Spleen (tissue), 11 donors: ENCODE measurements at regions not wholly inside any gene's neighbourhood (a gene's known extent, or its start where the extent isn't known, plus 50 kb on each side); places are given as distances from the start of the nearest gene placed in this dataset.

Experiments used
- DNase-seq: peaks from one replicate; pipeline ENCODE4 v3.0.0-alpha.2; 2020
- H3K27ac ChIP-seq, 8 donors: fragments of 200-600 bp; sonication (generic) in 7 of 8; 1 replicate in 4 of 8; 2 replicates in 4 of 8; pipeline versions ENCODE4 v1.5.0 to v1.8.0; 2016 to 2021; ENCODE audit warnings: inconsistent platforms in 4 of 8, mild to moderate bottlenecking in 4 of 8, moderate library complexity in 1 of 8
- H3K27me3 ChIP-seq, 7 donors: fragments of 200-600 bp; sonication (generic) in 6 of 7; replicated peaks in 1 of 7; 1 replicate in 4 of 7; 2 replicates in 3 of 7; pipeline versions ENCODE4 v1.5.0 to v1.8.0; 2016 to 2021; ENCODE audit warnings: inconsistent platforms in 3 of 7, mild to moderate bottlenecking in 1 of 7
- H3K36me3 ChIP-seq, 6 donors: fragments of 200-600 bp; sonication (generic) in 5 of 6; 1 replicate in 4 of 6; 2 replicates in 2 of 6; pipeline versions ENCODE4 v1.5.0 to v1.8.0; 2016 to 2021; ENCODE audit warnings: inconsistent platforms in 2 of 6
- H3K4me1 ChIP-seq, 6 donors: fragments of 200-600 bp; sonication (generic) in 5 of 6; 1 replicate in 3 of 6; 2 replicates in 3 of 6; pipeline versions ENCODE4 v1.5.0 to v1.8.0; 2016 to 2021; ENCODE audit warnings: inconsistent platforms in 3 of 6
- H3K4me3 ChIP-seq, 8 donors: fragments of 200-600 bp; sonication (generic) in 7 of 8; 1 replicate in 4 of 8; 2 replicates in 4 of 8; pipeline versions ENCODE4 v1.5.0 to v1.8.0; 2016 to 2021; ENCODE audit warnings: inconsistent platforms in 4 of 8, mild to moderate bottlenecking in 4 of 8, moderate library complexity in 2 of 8
- H3K9me3 ChIP-seq, 8 donors: fragments of 200-600 bp; sonication (generic) in 7 of 8; 1 replicate in 4 of 8; 2 replicates in 4 of 8; pipeline versions ENCODE4 v1.5.0 to v1.8.0; 2016 to 2021; ENCODE audit warnings: inconsistent platforms in 4 of 8
- POLR2A ChIP-seq, 3 donors: fragments of 450-650 bp; IDR thresholded peaks; one replicate each; pipeline ENCODE4 v1.5.1; 2017; ENCODE audit warnings: antibody characterized with exemption in 3 of 3, mild to moderate bottlenecking in 1 of 3
- POLR2AphosphoS5 ChIP-seq, 3 donors: sonication (generic); formaldehyde crosslinking; IDR thresholded peaks; one replicate each; pipeline ENCODE4 v1.5.1; 2017; ENCODE audit warnings: antibody characterized with exemption in 3 of 3
- WGBS, 5 donors: extraction: QIAGEN DNeasy Blood & Tissue Kit in 3 of 5; methylation state at CpG; one replicate each; pipeline versions ENCODE4 v1.1.5 to v1.1.7; 2013 to 2018; 5-methylcytosine and 5-hydroxymethylcytosine counted together
- intact Hi-C: fragments of 100-400 bp; cut with DNase I; formaldehyde crosslinking; loops from one replicate; pipeline ENCODE4 v1.15.0; 2023; ENCODE audit warnings: low total_unique reads
- TF ChIP-seq, protein P1 (sequence below), 11 experiments: fragments of 200-600 bp in 7 of 11; fragments of 450-650 bp in 4 of 11; sonication (generic) in 4 of 11; IDR thresholded peaks in 8 of 11; conservative IDR thresholded peaks in 3 of 11; 1 replicate in 7 of 11; 2 replicates in 4 of 11; pipeline versions ENCODE4 v1.4.0 to v1.8.0; 2016 to 2021; ENCODE audit warnings: antibody characterized with exemption in 11 of 11, inconsistent platforms in 4 of 11, mild to moderate bottlenecking in 1 of 11
- donor health status: healthy with polysubstance abuse.
- donor health status: DM: no; HTN: no; CAD: no; lungs with moderate emphysema.
- donor health status: DM: no; HTN: no; CAD: no.
- donor health status: Bipolar disorder and iron deficiency.
- donor health status: healthy.
- donor health status: DM: no; HTN: no; CAD: no.
- donor health status: DM: yes; HTN: yes; CAD: no.

DNA sequence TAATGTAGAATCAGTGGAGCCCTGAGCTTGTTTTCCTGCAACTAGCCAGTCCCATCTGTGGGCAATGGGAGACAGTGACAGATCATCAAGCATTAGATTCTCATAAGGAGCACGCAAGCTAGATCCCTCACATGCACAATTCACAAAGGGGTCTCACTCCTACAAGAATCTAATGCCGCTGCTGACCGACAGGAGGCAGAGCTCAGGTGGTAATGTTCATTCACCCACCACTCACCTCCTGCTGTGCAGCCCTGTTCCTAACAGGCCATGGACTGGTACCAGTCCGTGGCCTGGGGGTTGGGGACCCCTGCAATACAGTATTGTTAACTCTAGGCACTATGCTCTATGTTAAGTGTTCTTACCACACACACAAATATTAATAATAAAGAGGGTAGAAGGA is 362.8 kb downstream of the RBM26 start:
- no peak for DNase-seq
- no peak overlapping the region for H3K27ac ChIP-seq
- 62 to 84% (median 76%) methylated on average over 3 to 4 of the region's 4 CpGs for WGBS, 5 donors
- TF ChIP-seq, protein P1, sequence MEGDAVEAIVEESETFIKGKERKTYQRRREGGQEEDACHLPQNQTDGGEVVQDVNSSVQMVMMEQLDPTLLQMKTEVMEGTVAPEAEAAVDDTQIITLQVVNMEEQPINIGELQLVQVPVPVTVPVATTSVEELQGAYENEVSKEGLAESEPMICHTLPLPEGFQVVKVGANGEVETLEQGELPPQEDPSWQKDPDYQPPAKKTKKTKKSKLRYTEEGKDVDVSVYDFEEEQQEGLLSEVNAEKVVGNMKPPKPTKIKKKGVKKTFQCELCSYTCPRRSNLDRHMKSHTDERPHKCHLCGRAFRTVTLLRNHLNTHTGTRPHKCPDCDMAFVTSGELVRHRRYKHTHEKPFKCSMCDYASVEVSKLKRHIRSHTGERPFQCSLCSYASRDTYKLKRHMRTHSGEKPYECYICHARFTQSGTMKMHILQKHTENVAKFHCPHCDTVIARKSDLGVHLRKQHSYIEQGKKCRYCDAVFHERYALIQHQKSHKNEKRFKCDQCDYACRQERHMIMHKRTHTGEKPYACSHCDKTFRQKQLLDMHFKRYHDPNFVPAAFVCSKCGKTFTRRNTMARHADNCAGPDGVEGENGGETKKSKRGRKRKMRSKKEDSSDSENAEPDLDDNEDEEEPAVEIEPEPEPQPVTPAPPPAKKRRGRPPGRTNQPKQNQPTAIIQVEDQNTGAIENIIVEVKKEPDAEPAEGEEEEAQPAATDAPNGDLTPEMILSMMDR (IDR thresholded peaks at IDR 0.05 in 8 of 11, conservative IDR thresholded peaks at IDR 0.05 in 3 of 11), result no peak
- no peak for TF ChIP-seq POLR2AphosphoS5 (IDR thresholded peaks at IDR 0.05)
- intact Hi-C loops, result no loop called here
- H3K9me3 ChIP-seq, result no peaks in the 10 kb centered on the region
- no peaks in the 10 kb centered on the region for H3K36me3 ChIP-seq
- peaks cover 0 to 6% (median 0%) of the 10 kb centered on the region in 7 donors for H3K27me3 ChIP-seq
- H3K4me1 ChIP-seq, result no peaks in the 10 kb centered on the region
- H3K4me3 ChIP-seq, result no peak overlapping the region

DNA sequence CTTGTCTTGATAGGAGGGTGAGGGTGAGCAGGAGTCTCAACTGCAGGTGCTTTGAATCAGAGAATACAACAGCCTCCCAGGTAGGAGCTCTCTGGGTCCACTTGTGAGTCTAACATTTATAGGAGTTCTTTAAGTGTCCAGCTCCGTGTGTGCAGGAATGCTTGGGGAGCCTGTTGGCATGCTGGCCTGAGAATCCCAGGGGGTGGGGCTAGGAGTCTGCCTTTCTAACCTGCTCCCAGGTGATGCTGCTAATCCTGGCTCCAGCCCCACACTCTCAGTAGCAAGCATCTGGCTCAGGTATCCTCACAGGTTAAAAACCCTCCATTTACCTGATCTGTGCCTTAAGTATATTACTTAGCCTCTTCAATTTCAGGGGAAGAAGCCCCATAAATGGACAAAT is 368.9 kb downstream of the RBM26 start:
- no peak for DNase-seq
- H3K4me1 ChIP-seq, result no peaks in the 10 kb centered on the region
- intact Hi-C loops, result no loop called here
- TF ChIP-seq, protein P1 (IDR thresholded peaks at IDR 0.05 in 8 of 11, conservative IDR thresholded peaks at IDR 0.05 in 3 of 11), result no peak
- TF ChIP-seq POLR2AphosphoS5 (IDR thresholded peaks at IDR 0.05) (no peak), POLR2A (IDR thresholded peaks at IDR 0.05) (no peak)
- no peaks in the 10 kb centered on the region for H3K27me3 ChIP-seq
- 19 to 50% (median 34%) methylated on average over 1 of the region's 1 CpG; no CpG with 5 or more reads in 1 of the 5 donors for WGBS, 5 donors
- no peak overlapping the region for H3K4me3 ChIP-seq
- H3K27ac ChIP-seq, result no peak overlapping the region
- no peaks in the 10 kb centered on the region for H3K36me3 ChIP-seq
- no peaks in the 10 kb centered on the region for H3K9me3 ChIP-seq

DNA sequence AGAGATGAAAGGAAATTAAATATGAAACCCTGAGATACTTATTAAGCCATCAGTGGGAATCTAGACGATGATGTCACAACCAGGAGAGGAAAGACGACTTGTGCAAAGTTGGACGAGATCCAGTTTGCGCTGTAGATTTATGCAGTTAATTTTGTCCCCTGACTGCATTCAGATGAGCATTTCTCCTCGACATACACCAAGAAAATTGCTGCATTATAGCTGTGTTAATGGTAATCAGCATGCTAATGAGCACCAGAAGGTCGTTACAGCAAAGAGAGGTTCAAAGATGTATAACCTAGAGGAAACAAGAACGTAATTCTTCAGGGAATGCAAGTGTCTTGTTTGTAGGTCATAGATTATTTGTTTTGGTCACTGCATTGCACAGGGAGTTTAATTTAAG is 371.7 kb downstream of the RBM26 start:
- Histone ChIP-seq H3K27me3 (peaks cover 0 to 4% (median 0%) of the 10 kb centered on the region in 7 donors), H3K27ac (no peak overlapping the region), H3K9me3 (no peaks in the 10 kb centered on the region), H3K4me1 (no peaks in the 10 kb centered on the region), H3K4me3 (no peak overlapping the region), H3K36me3 (no peaks in the 10 kb centered on the region)
- 63 to 74% (median 67%) methylated on average over 7 of the region's 7 CpGs for WGBS, 5 donors
- intact Hi-C loops, result no loop called here
- no peak for DNase-seq
- TF ChIP-seq POLR2AphosphoS5 (IDR thresholded peaks at IDR 0.05) (no peak), POLR2A (IDR thresholded peaks at IDR 0.05) (no peak)
- TF ChIP-seq, protein P1 (IDR thresholded peaks at IDR 0.05 in 8 of 11, conservative IDR thresholded peaks at IDR 0.05 in 3 of 11), result no peak

DNA sequence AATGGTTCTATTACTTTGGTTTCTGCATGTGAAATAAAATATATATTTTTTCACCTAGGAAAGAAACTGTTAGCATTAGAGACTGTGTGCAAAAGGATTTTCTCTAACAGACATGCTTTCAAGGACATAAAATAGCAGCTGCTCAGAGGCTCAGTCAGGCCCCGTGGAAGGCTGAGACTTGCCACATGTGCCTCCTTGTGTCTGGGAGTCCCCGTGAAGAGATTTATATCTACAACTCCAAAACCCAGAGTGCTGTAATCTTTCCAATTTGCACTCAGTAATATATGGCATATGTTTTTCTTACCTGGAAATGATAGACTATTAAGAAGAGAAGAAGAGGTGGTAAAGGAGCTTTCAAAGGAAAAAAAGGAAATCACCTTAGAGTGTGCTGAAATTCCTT is 371.6 kb upstream of the OBI1 start:
- intact Hi-C loops, result no loop called here
- H3K9me3 ChIP-seq, result no peaks in the 10 kb centered on the region

More for the DNA sequence above, 371.6 kb upstream of the OBI1 start:
- no peak overlapping the region for H3K4me3 ChIP-seq
- H3K4me1 ChIP-seq, result no peaks in the 10 kb centered on the region
- WGBS, 5 donors, result 61 to 78% (median 63%) methylated on average over 2 of the region's 2 CpGs
- H3K36me3 ChIP-seq, result no peaks in the 10 kb centered on the region
- H3K27ac ChIP-seq, result no peak overlapping the region
- no peak for DNase-seq
- TF ChIP-seq POLR2A (IDR thresholded peaks at IDR 0.05) (no peak), POLR2AphosphoS5 (IDR thresholded peaks at IDR 0.05) (no peak)
- TF ChIP-seq, protein P1 (IDR thresholded peaks at IDR 0.05 in 8 of 11, conservative IDR thresholded peaks at IDR 0.05 in 3 of 11), result no peak
- H3K27me3 ChIP-seq, result peaks cover 0 to 8% (median 0%) of the 10 kb centered on the region in 7 donors
